ENCODE measurements at regions not wholly inside any gene's neighbourhood (a gene's known extent, or its start where the extent isn't known, plus 50 kb on each side); places are given as distances from the start of the nearest gene placed in this dataset.

DNA sequence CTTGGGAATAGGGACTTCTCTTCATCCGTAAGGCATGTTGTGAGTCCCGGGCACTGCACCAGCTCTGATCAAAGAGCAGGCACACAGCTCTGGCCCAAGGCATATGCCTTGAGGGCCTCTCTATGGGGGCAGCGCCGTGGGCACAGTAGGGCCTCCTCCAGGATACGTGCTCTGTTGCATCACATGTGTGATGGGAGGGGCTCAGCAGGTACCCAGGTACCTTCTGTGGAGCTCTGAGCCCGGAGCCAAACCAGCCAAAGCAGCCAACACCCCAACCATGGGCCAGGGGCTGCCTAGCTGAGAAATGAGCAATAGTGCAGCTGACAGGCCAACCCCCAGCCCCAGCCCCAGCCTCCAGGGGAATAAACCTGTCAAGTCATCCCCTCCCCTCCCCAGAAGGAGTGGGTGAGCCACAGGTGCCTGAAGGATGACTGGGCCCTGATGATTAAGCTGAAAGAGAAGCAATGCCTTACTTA lies 79.7 kb upstream of the SHISAL1 start:
- TF ChIP-seq CTCF (IDR thresholded peaks at IDR 0.05) (no peak), POLR2A (IDR thresholded peaks at IDR 0.05) (no peak)

Measured in uterus (tissue), 2 donors.